LNCaP clone FGC (cell line): ENCODE measurements at regions not wholly inside any gene's neighbourhood (a gene's known extent, or its start where the extent isn't known, plus 50 kb on each side); places are given as distances from the start of the nearest gene placed in this dataset.

ENCODE experiments used
- DNase-seq: peaks from one replicate; pipeline ENCODE4 v3.0.0-alpha.2; 2011; ENCODE audit warnings: low read depth
- H3K4me3 ChIP-seq: 2 replicates; pipeline ENCODE4 v1.5.1; 2011; ENCODE audit warnings: mild to moderate bottlenecking, low read depth, low read length, control low read depth
- TF ChIP-seq, protein P1 (sequence below): IDR thresholded peaks from 2 replicates; pipeline ENCODE4 v1.5.1; 2012; ENCODE audit warnings: mild to moderate bottlenecking; ENCODE audit not compliant: control insufficient read depth, insufficient read depth; ENCODE audit errors: extremely low read depth

DNA sequence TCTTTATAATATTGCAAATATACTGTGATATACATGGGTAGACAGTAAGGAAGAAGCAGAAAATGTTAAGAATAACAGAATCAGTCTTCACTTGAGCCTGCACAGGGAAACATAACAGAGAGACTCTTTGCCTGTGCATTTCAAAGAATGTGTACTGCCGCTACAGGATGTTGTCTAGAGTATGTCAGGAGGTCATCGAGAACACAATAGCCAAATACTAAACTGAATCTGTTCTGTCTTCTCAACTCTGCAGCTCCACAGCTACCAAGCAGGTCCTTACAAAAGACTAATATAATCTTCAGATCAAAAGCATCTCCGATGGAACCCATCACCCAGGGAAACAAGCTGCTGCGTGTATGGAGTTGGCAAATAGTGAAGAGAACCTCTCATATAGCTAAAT, 471.5 kb downstream of the PCDH10 start:
- DNase-seq = no peak
- TF ChIP-seq, protein P1, sequence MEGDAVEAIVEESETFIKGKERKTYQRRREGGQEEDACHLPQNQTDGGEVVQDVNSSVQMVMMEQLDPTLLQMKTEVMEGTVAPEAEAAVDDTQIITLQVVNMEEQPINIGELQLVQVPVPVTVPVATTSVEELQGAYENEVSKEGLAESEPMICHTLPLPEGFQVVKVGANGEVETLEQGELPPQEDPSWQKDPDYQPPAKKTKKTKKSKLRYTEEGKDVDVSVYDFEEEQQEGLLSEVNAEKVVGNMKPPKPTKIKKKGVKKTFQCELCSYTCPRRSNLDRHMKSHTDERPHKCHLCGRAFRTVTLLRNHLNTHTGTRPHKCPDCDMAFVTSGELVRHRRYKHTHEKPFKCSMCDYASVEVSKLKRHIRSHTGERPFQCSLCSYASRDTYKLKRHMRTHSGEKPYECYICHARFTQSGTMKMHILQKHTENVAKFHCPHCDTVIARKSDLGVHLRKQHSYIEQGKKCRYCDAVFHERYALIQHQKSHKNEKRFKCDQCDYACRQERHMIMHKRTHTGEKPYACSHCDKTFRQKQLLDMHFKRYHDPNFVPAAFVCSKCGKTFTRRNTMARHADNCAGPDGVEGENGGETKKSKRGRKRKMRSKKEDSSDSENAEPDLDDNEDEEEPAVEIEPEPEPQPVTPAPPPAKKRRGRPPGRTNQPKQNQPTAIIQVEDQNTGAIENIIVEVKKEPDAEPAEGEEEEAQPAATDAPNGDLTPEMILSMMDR = no peak
- no peak overlapping the region for H3K4me3 ChIP-seq

- H3K4me3 ChIP-seq = no peak overlapping the region
- TF ChIP-seq, protein P1 = no peak
- DNase-seq = no peak
Observed at GRCh38 chr4:133618963-133619362, 469.9 kb downstream of the PCDH10 start.

GRCh38 chr4:133600008-133600407, 450.9 kb downstream of the PCDH10 start:
- H3K4me3 ChIP-seq = no peak overlapping the region
- TF ChIP-seq, protein P1 = no peak
- no peak for DNase-seq

- DNase-seq = no peak
- no peak overlapping the region for H3K4me3 ChIP-seq
- TF ChIP-seq, protein P1 = no peak
Observed at GRCh38 chr4:133598779-133599178, 449.7 kb downstream of the PCDH10 start.

DNA sequence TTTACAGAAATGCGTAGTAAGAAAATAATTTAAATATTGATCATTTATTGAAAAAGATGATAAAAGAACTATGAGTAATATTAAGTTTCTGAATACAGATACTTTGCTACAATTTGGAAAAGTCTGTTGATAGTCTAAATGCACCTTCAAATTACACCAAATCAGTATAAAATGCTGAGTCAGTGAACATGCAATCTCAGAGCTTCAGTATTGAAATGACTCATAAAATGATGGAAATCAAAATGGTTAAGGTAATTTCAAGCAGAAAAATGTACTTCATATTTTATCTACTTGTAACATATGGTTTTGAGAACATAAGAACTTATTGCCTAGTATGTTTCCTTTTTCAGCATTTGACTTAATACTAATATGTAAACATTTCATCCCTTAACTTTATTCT, 448.2 kb downstream of the PCDH10 start:
- H3K4me3 ChIP-seq = no peak overlapping the region
- TF ChIP-seq, protein P1 = no peak
- no peak for DNase-seq

GRCh38 chr4:133596459-133596858, 447.4 kb downstream of the PCDH10 start:
- DNase-seq = no peak
- TF ChIP-seq, protein P1 = no peak
- no peak overlapping the region for H3K4me3 ChIP-seq

- TF ChIP-seq, protein P1 = no peak
- DNase-seq = no peak
- H3K4me3 ChIP-seq = no peak overlapping the region
Observed at GRCh38 chr4:133594390-133595207, 445.5 kb downstream of the PCDH10 start.
